ENCODE measurements at regions not wholly inside any gene's neighbourhood (a gene's known extent, or its start where the extent isn't known, plus 50 kb on each side); places are given as distances from the start of the nearest gene placed in this dataset.

DNA sequence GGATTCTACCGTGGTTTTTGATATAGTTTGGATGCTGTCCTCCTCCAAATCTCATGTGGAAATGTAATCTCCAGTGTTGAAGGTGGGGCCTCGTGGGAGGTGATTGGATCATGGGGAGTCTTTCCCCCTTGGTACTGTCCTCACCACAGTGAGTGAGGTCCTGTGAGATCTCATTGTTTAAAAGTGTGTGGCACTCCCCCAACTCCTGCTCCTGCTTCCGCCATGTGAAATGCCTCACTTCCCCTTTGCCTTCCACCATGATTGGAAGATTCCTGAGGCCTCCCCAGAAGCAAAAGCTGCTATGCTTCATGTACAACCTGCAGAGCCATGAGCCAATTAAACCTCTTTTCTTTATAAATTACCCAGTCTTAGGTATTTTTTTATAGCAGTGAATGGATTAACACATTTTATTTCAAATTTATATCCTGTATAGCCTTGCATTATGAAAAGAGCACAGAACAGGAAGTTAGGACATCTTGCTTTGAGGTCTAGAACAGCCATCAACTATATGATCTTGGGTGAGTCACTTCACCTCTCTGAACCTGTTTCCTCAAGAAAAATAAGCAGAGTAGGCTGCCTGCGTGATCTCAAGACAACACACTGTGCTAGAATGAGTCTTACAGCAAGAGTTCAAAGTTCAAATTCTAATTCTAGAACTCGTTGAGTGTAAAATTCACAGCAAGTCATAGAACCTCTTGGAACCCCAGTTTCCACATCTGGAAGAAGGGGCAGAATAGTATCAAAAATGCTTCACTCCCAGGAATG lies 160.9 kb upstream of the EEA1 start:
- TF ChIP-seq, protein P1, sequence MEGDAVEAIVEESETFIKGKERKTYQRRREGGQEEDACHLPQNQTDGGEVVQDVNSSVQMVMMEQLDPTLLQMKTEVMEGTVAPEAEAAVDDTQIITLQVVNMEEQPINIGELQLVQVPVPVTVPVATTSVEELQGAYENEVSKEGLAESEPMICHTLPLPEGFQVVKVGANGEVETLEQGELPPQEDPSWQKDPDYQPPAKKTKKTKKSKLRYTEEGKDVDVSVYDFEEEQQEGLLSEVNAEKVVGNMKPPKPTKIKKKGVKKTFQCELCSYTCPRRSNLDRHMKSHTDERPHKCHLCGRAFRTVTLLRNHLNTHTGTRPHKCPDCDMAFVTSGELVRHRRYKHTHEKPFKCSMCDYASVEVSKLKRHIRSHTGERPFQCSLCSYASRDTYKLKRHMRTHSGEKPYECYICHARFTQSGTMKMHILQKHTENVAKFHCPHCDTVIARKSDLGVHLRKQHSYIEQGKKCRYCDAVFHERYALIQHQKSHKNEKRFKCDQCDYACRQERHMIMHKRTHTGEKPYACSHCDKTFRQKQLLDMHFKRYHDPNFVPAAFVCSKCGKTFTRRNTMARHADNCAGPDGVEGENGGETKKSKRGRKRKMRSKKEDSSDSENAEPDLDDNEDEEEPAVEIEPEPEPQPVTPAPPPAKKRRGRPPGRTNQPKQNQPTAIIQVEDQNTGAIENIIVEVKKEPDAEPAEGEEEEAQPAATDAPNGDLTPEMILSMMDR (conservative IDR thresholded peaks at IDR 0.05; ENCODE audit: low read length) = no peak
- TF ChIP-seq EZH2phosphoT487 (IDR thresholded peaks at IDR 0.05; ENCODE audit: borderline replicate concordance) = no peak
